ENCODE measurements at regions not wholly inside any gene's neighbourhood (a gene's known extent, or its start where the extent isn't known, plus 50 kb on each side); places are given as distances from the start of the nearest gene placed in this dataset.

GRCh38 chr10:33807531-33808359, 473.3 kb upstream of the NRP1 start:
- no peaks in the 10 kb centered on the region; the same call in 1 of the 2 replicates for H3K4me1 ChIP-seq (ENCODE audit: insufficient read depth, low read length)
- H2BK120ac ChIP-seq (ENCODE audit: low read depth, low read length, poor library complexity, severe bottlenecking) = no peak overlapping the region
- no peaks in the 10 kb centered on the region for H3K27me3 ChIP-seq (ENCODE audit: insufficient read depth, low read length)
- no peak overlapping the region for H2BK20ac ChIP-seq (ENCODE audit: low read depth, low read length, poor library complexity, severe bottlenecking)
- Mint-ChIP-seq H3K27me3 (ENCODE audit: low read depth) (no peaks in the 10 kb centered on the region; the same call in 1 of the 2 replicates), H3K4me3 (no peak overlapping the region), H3K36me3 (ENCODE audit: insufficient read depth in 1 of 3, low read depth in 3 of 3) (no peaks in the 10 kb centered on the region; a peak in 1 of 7 replicates), H3K27ac (peak overlapping the region in 1 of 3 experiments; percentile 85; a peak in 1 of 7 replicates), H3K4me1 (peaks cover 22 to 30% of the 10 kb centered on the region in 2 experiments), H3K9me3 (peaks cover 0 to 1% of the 10 kb centered on the region in 2 experiments; a peak in 3 of 5 replicates)
- H3K4me2 ChIP-seq (ENCODE audit: insufficient read depth, insufficient read length, low read length) = no peak overlapping the region
- no peaks in the 10 kb centered on the region for H3K79me1 ChIP-seq (ENCODE audit: insufficient read depth, low read depth, low read length, poor library complexity, severe bottlenecking)
- H3K23me2 ChIP-seq (ENCODE audit: insufficient read length, low read depth, low read length, poor library complexity, severe bottlenecking) = no peaks in the 10 kb centered on the region
- no peak overlapping the region for H3K23ac ChIP-seq (ENCODE audit: insufficient read length, low read depth, low read length)
- no peak overlapping the region for H3K14ac ChIP-seq (ENCODE audit: insufficient read depth, low read length)
- H3K9me3 ChIP-seq (ENCODE audit: control insufficient read depth, low read depth, low read length) = no peaks in the 10 kb centered on the region
- no peak overlapping the region for H2BK15ac ChIP-seq (ENCODE audit: low read depth, low read length)
- H4K20me1 ChIP-seq (ENCODE audit: control insufficient read depth, insufficient read depth, insufficient read length) = no peaks in the 10 kb centered on the region
- H4K5ac ChIP-seq (ENCODE audit: insufficient read length, low read depth, low read length) = no peak overlapping the region
- H3K4ac ChIP-seq (ENCODE audit: low read depth, low read length) = no peak overlapping the region
- H4K8ac ChIP-seq (replicated peaks; ENCODE audit: insufficient read length, low read depth, low read length) = no peak overlapping the region
- no peak overlapping the region for H2AK5ac ChIP-seq (ENCODE audit: insufficient read length, low read length)
- no peak overlapping the region for H3K27ac ChIP-seq (ENCODE audit: insufficient read length, low read depth, low read length)
- H2BK5ac ChIP-seq (ENCODE audit: insufficient read length, low read length) = no peak overlapping the region
- TF ChIP-seq, protein P1, sequence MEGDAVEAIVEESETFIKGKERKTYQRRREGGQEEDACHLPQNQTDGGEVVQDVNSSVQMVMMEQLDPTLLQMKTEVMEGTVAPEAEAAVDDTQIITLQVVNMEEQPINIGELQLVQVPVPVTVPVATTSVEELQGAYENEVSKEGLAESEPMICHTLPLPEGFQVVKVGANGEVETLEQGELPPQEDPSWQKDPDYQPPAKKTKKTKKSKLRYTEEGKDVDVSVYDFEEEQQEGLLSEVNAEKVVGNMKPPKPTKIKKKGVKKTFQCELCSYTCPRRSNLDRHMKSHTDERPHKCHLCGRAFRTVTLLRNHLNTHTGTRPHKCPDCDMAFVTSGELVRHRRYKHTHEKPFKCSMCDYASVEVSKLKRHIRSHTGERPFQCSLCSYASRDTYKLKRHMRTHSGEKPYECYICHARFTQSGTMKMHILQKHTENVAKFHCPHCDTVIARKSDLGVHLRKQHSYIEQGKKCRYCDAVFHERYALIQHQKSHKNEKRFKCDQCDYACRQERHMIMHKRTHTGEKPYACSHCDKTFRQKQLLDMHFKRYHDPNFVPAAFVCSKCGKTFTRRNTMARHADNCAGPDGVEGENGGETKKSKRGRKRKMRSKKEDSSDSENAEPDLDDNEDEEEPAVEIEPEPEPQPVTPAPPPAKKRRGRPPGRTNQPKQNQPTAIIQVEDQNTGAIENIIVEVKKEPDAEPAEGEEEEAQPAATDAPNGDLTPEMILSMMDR (conservative IDR thresholded peaks at IDR 0.05) = no peak
- no peak overlapping the region for H3K9ac ChIP-seq (ENCODE audit: extremely low read depth, insufficient read length, low read length)
- H4K91ac ChIP-seq (ENCODE audit: insufficient read length, low read depth, low read length) = no peak overlapping the region
- DNase-seq = no peak
- WGBS (ENCODE audit: extremely low coverage, insufficient read length, low lambda C conversion rate) = no CpG with 5 or more reads among the region's 11 CpGs
- H3K18ac ChIP-seq (ENCODE audit: insufficient read length, low read depth, low read length) = no peak overlapping the region
- H2AFZ ChIP-seq (ENCODE audit: low read length) = no peak overlapping the region
- H2BK12ac ChIP-seq (ENCODE audit: insufficient read length, low read depth, low read length) = no peak overlapping the region
- H3K79me2 ChIP-seq (ENCODE audit: insufficient read depth, low read length) = no peaks in the 10 kb centered on the region
- H3T11ph ChIP-seq (ENCODE audit: low read length) = no peak overlapping the region
- no peak overlapping the region for H3K56ac ChIP-seq (ENCODE audit: insufficient read length, low read depth, low read length)

Data from H9 (cell line).